SU-DHL-6 (cell line): ENCODE measurements at regions not wholly inside any gene's neighbourhood (a gene's known extent, or its start where the extent isn't known, plus 50 kb on each side); places are given as distances from the start of the nearest gene placed in this dataset.

Source experiments
- H2AFZ ChIP-seq: fragments of 200-600 bp; sonication (generic); 2 replicates; pipeline ENCODE4 v1.6.1; 2014; ENCODE audit warnings: low read depth, mild to moderate bottlenecking, moderate library complexity, mixed read lengths, antibody characterized with exemption, low read length; ENCODE audit not compliant: severe bottlenecking
- H3F3A ChIP-seq: fragments of 200-600 bp; shearing (Covaris generic); 2 replicates; pipeline ENCODE4 v1.6.0; 2016; ENCODE audit warnings: antibody characterized with exemption, mild to moderate bottlenecking; ENCODE audit not compliant: insufficient read depth
- H3K27ac ChIP-seq: fragments of 200-600 bp; sonication (generic); 2 replicates; pipeline ENCODE4 v1.5.1; 2016; ENCODE audit warnings: low read depth, mild to moderate bottlenecking, low read length, moderate library complexity, mixed read lengths
- H3K27me3 ChIP-seq: fragments of 200-600 bp; sonication (generic), shearing (Covaris generic); 2 replicates; pipeline ENCODE4 v1.6.0; 2014; ENCODE audit warnings: mild to moderate bottlenecking, low read length
- H3K36me3 ChIP-seq: fragments of 200-600 bp; sonication (generic); 2 replicates; pipeline ENCODE4 v1.6.1; 2014; ENCODE audit warnings: mild to moderate bottlenecking, low read length, mixed read lengths
- H3K4me2 ChIP-seq: fragments of 300-600, 200-600 bp; shearing (Covaris generic), sonication (generic); 2 replicates; pipeline ENCODE4 v1.6.0; 2014; ENCODE audit warnings: low read length, low read depth, mild to moderate bottlenecking; ENCODE audit not compliant: poor library complexity, severe bottlenecking
- H3K4me3 ChIP-seq: fragments of 200-600 bp; sonication (generic); 2 replicates; pipeline ENCODE4 v1.5.1; 2014; ENCODE audit warnings: antibody characterized with exemption, low read length, mild to moderate bottlenecking, mixed read lengths; ENCODE audit not compliant: insufficient read depth, poor library complexity, severe bottlenecking
- H3K79me2 ChIP-seq: fragments of 200-600 bp; sonication (generic); 2 replicates; pipeline ENCODE4 v1.6.1; 2014; ENCODE audit warnings: mild to moderate bottlenecking, low read length, moderate library complexity; ENCODE audit not compliant: insufficient read depth
- H3K9ac ChIP-seq: fragments of 200-600 bp; sonication (generic); 2 replicates; pipeline ENCODE4 v1.7.0; 2014; ENCODE audit warnings: mild to moderate bottlenecking, low read length
- H3K9me2 ChIP-seq: fragments of 200-600 bp; sonication (generic); replicated peaks from 2 replicates; pipeline ENCODE4 v1.6.1; 2014; ENCODE audit warnings: low read length; ENCODE audit not compliant: insufficient read depth
- H3K9me3 ChIP-seq: fragments of 200-600 bp; sonication (generic); 2 replicates; pipeline ENCODE4 v1.6.1; 2014; ENCODE audit warnings: low read length, mixed read lengths; ENCODE audit not compliant: insufficient read depth
- H4K20me1 ChIP-seq: fragments of 200-600 bp; sonication (generic); 2 replicates; pipeline ENCODE4 v1.6.1; 2014; ENCODE audit warnings: low read depth, mild to moderate bottlenecking, antibody characterized with exemption, low read length, moderate library complexity, mixed read lengths
- EZH2phosphoT487 ChIP-seq: fragments of 200-600 bp; sonication (generic), shearing (Covaris generic); conservative IDR thresholded peaks from 2 replicates; pipeline ENCODE4 v1.6.1; 2018; ENCODE audit warnings: mild to moderate bottlenecking, antibody characterized with exemption, low read length, moderate library complexity, mixed read lengths
- TF ChIP-seq, protein P1 (sequence below): fragments of 200-600 bp; sonication (generic); IDR thresholded peaks from one replicate; pipeline ENCODE4 v1.5.1; 2017; ENCODE audit warnings: antibody characterized with exemption, mild to moderate bottlenecking, low read length, moderate library complexity; ENCODE audit not compliant: insufficient read depth, poor library complexity, severe bottlenecking

DNA sequence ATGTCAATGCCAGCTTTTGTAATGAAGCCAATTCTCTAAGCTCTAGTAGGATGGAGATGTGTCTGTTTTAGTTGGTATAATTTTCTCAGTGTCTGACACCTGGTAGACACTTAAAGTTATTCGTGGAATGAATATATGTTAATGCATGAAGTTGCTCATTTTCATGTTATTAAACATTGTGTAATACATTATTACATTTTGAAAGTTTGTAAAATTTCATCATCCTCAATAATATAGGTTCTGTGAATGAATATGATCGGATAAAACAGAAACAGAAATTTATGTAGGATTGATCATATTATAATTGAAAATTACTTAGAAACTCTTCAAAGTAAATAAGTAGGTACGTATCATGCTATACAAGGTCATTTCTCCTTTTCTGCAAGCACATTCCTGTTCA lies 625.3 kb downstream of the PLA2G4A start:
- Histone ChIP-seq H3K4me3 (no peak overlapping the region), H3K27me3 (no peaks in the 10 kb centered on the region), H3K79me2 (no peaks in the 10 kb centered on the region), H2AFZ (no peak overlapping the region), H3K9me2 (no peaks in the 10 kb centered on the region), H3K9me3 (no peaks in the 10 kb centered on the region), H3K36me3 (no peaks in the 10 kb centered on the region), H3K4me2 (no peak overlapping the region), H3K27ac (no peak overlapping the region), H4K20me1 (no peaks in the 10 kb centered on the region), H3K9ac (no peak overlapping the region), H3F3A (no peaks in the 10 kb centered on the region)
- TF ChIP-seq, protein P1, sequence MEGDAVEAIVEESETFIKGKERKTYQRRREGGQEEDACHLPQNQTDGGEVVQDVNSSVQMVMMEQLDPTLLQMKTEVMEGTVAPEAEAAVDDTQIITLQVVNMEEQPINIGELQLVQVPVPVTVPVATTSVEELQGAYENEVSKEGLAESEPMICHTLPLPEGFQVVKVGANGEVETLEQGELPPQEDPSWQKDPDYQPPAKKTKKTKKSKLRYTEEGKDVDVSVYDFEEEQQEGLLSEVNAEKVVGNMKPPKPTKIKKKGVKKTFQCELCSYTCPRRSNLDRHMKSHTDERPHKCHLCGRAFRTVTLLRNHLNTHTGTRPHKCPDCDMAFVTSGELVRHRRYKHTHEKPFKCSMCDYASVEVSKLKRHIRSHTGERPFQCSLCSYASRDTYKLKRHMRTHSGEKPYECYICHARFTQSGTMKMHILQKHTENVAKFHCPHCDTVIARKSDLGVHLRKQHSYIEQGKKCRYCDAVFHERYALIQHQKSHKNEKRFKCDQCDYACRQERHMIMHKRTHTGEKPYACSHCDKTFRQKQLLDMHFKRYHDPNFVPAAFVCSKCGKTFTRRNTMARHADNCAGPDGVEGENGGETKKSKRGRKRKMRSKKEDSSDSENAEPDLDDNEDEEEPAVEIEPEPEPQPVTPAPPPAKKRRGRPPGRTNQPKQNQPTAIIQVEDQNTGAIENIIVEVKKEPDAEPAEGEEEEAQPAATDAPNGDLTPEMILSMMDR: no peak
- no peak for TF ChIP-seq EZH2phosphoT487

DNA sequence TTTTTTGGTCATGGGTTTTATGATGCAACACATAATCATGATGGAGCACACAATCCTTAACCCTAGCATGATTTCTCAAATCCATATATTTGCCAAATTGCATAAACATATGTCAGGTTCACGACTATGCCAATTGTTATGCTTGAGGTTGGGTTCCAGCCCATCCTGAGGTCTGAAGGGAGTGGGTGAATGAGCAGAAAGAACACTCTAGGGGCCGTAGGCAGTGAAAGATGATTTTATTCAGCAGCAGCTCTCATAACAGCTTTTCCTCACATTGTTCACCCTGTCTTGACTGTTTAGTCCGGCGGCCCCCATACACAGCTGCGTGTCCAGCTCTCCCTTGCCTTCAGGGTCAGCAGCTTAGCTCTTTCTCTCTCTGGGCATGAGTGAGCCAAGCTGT lies 627.7 kb downstream of the PLA2G4A start:
- Histone ChIP-seq H3K4me3 (no peak overlapping the region), H2AFZ (no peak overlapping the region), H4K20me1 (no peaks in the 10 kb centered on the region), H3K4me2 (no peak overlapping the region), H3K9me3 (no peaks in the 10 kb centered on the region), H3K36me3 (no peaks in the 10 kb centered on the region), H3K27me3 (no peaks in the 10 kb centered on the region), H3K79me2 (no peaks in the 10 kb centered on the region), H3K9me2 (no peaks in the 10 kb centered on the region), H3K27ac (no peak overlapping the region), H3K9ac (no peak overlapping the region), H3F3A (no peaks in the 10 kb centered on the region)
- TF ChIP-seq, protein P1: no peak
- no peak for TF ChIP-seq EZH2phosphoT487

DNA sequence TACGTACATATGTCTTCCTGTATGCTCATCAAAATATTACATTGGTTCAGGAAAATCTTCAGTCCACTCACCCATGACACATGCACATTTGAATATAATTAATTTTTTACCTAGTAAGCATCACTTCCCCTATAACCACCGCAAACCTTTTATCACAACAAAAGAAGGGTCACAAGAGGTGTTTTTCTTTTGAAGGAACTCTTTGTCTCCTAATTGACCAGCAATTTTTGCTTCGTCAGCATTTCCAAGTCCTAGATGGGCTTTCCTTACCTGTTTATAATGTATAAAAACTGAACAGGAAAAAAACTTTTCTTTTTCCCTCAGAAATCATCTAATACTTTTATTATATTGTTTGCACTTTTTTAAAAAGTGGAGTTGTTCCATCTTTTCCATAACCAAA lies 631.3 kb downstream of the PLA2G4A start:
- Histone ChIP-seq H3K4me2 (no peak overlapping the region), H3F3A (no peaks in the 10 kb centered on the region), H3K9ac (no peak overlapping the region), H3K79me2 (no peaks in the 10 kb centered on the region), H4K20me1 (no peaks in the 10 kb centered on the region), H3K9me2 (no peaks in the 10 kb centered on the region), H3K27me3 (no peaks in the 10 kb centered on the region), H3K9me3 (peaks cover 5% of the 10 kb centered on the region; the same call in 1 of the 2 replicates), H2AFZ (no peak overlapping the region), H3K4me3 (no peak overlapping the region), H3K27ac (no peak overlapping the region), H3K36me3 (no peaks in the 10 kb centered on the region)
- no peak for TF ChIP-seq EZH2phosphoT487
- TF ChIP-seq, protein P1: no peak
